CD14-positive monocyte (primary cell): ENCODE measurements at regions not wholly inside any gene's neighbourhood (a gene's known extent, or its start where the extent isn't known, plus 50 kb on each side); places are given as distances from the start of the nearest gene placed in this dataset.

ENCODE experiments used
- DNase-seq, 3 donors: peaks; one replicate each; pipeline ENCODE4 v3.0.0-alpha.2; 2011 to 2022
- H2AFZ ChIP-seq: 2 replicates; pipeline ENCODE4 v1.6.0; 2012; ENCODE audit warnings: mild to moderate bottlenecking, low read depth, low read length, inconsistent platforms; ENCODE audit not compliant: insufficient read depth, poor library complexity, severe bottlenecking
- H3K27ac ChIP-seq, 2 donors: 1 replicate in 1 of 2; 2 replicates in 1 of 2; pipeline ENCODE4 v1.5.1; 2012 to 2013; ENCODE audit warnings: low read length in 2 of 2, control low read depth in 1 of 2, inconsistent platforms in 1 of 2, low read depth in 1 of 2, mild to moderate bottlenecking in 1 of 2
- H3K27me3 ChIP-seq, 2 donors: one replicate each; pipeline versions ENCODE4 v1.6.0 to v1.6.1; 2011 to 2013; ENCODE audit warnings: low read length in 2 of 2; ENCODE audit not compliant: control insufficient read depth in 2 of 2, insufficient read depth in 2 of 2
- H3K36me3 ChIP-seq, 2 donors: replicated peaks in 1 of 2; 1 replicate in 1 of 2; 2 replicates in 1 of 2; pipeline versions ENCODE4 v1.5.1 to v1.6.1; 2012 to 2013; ENCODE audit warnings: low read length in 2 of 2, control low read depth in 1 of 2, inconsistent platforms in 1 of 2, mild to moderate bottlenecking in 1 of 2; ENCODE audit not compliant: insufficient read depth in 2 of 2, control insufficient read depth in 1 of 2
- H3K4me1 ChIP-seq, 2 donors: 1 replicate in 1 of 2; 2 replicates in 1 of 2; pipeline versions ENCODE4 v1.5.1 to v1.6.1; 2012 to 2013; ENCODE audit warnings: low read length in 2 of 2, control low read depth in 1 of 2, inconsistent platforms in 1 of 2, mild to moderate bottlenecking in 1 of 2, moderate library complexity in 1 of 2; ENCODE audit not compliant: insufficient read depth in 2 of 2, control insufficient read depth in 1 of 2
- H3K4me2 ChIP-seq: replicated peaks from 2 replicates; pipeline ENCODE3; 2012; ENCODE audit warnings: low read length, moderate library complexity, mild to moderate bottlenecking; ENCODE audit not compliant: poor library complexity, severe bottlenecking; ENCODE audit errors: extremely low read depth
- H3K4me3 ChIP-seq, 3 experiments: fragments of 200-600 bp in 1 of 3; sonication (generic) in 1 of 3; replicated peaks in 1 of 3; 1 replicate in 2 of 3; 2 replicates in 1 of 3; pipeline ENCODE4 v1.5.1; 2011 to 2013; ENCODE audit warnings: low read length in 3 of 3, mild to moderate bottlenecking in 3 of 3, control low read depth in 2 of 3, low read depth in 2 of 3, inconsistent platforms in 1 of 3, moderate library complexity in 1 of 3
- H3K79me2 ChIP-seq: 2 replicates; pipeline ENCODE4 v1.6.0; 2012; ENCODE audit warnings: mild to moderate bottlenecking, control low read depth, inconsistent platforms, low read length, moderate library complexity; ENCODE audit not compliant: insufficient read depth
- H3K9ac ChIP-seq: 2 replicates; pipeline ENCODE4 v1.6.0; 2017; ENCODE audit warnings: low read length, mild to moderate bottlenecking; ENCODE audit not compliant: insufficient read depth, poor library complexity, severe bottlenecking
- H3K9me3 ChIP-seq, 2 donors: replicated peaks in 1 of 2; 1 replicate in 1 of 2; 2 replicates in 1 of 2; pipeline versions ENCODE4 v1.5.1 to v1.6.1; 2012 to 2013; ENCODE audit warnings: low read length in 2 of 2, control low read depth in 1 of 2; ENCODE audit not compliant: control insufficient read depth in 1 of 2, insufficient read depth in 1 of 2
- H4K20me1 ChIP-seq: 2 replicates; pipeline ENCODE4 v1.6.0; 2012; ENCODE audit warnings: mild to moderate bottlenecking, low read length, control low read depth, moderate library complexity; ENCODE audit not compliant: insufficient read depth
- H3K27ac Mint-ChIP-seq, 7 donors: one replicate each; pipeline ENCODE4 v1.8.0; 2020; ENCODE audit warnings: mild to moderate bottlenecking in 7 of 7, mixed read lengths in 7 of 7, moderate library complexity in 6 of 7, inconsistent platforms in 2 of 7
- H3K27me3 Mint-ChIP-seq, 3 donors: one replicate each; pipeline ENCODE4 v1.8.0; 2021 to 2022; ENCODE audit warnings: low read depth in 3 of 3, mild to moderate bottlenecking in 3 of 3, mixed read lengths in 3 of 3, moderate library complexity in 3 of 3, inconsistent platforms in 1 of 3
- H3K36me3 Mint-ChIP-seq, 2 donors: one replicate each; pipeline ENCODE4 v1.8.0; 2020; ENCODE audit warnings: mixed read lengths in 2 of 2, inconsistent platforms in 1 of 2, mild to moderate bottlenecking in 1 of 2
- H3K4me1 Mint-ChIP-seq: one replicate; pipeline ENCODE4 v1.8.0; 2020; ENCODE audit warnings: mild to moderate bottlenecking, mixed read lengths
- H3K4me3 Mint-ChIP-seq, 2 donors: one replicate each; pipeline ENCODE4 v1.8.0; 2020; ENCODE audit warnings: mild to moderate bottlenecking in 2 of 2, mixed read lengths in 2 of 2, moderate library complexity in 1 of 2
- H3K9me3 Mint-ChIP-seq, 7 donors: one replicate each; pipeline ENCODE4 v1.8.0; 2020 to 2022; ENCODE audit warnings: mixed read lengths in 7 of 7, mild to moderate bottlenecking in 6 of 7, moderate library complexity in 6 of 7, inconsistent platforms in 2 of 7
- WGBS: methylation state at CpG from one replicate; pipeline ENCODE4 v1.1.5; 2013; ENCODE audit warnings: missing lambda C conversion rate; ENCODE audit not compliant: insufficient coverage; 5-methylcytosine and 5-hydroxymethylcytosine counted together
- intact Hi-C, 2 donors: fragments of 100-400 bp; cut with micrococcal nuclease; formaldehyde crosslinking; loops; one replicate each; pipeline versions ENCODE4 v1.15.0 to v1.15.1; 2023
- TF ChIP-seq, protein P1 (sequence below): fragments of 200-600 bp; IDR thresholded peaks from one replicate; pipeline ENCODE4 v1.8.0; 2022; ENCODE audit warnings: antibody characterized with exemption, mild to moderate bottlenecking

DNA sequence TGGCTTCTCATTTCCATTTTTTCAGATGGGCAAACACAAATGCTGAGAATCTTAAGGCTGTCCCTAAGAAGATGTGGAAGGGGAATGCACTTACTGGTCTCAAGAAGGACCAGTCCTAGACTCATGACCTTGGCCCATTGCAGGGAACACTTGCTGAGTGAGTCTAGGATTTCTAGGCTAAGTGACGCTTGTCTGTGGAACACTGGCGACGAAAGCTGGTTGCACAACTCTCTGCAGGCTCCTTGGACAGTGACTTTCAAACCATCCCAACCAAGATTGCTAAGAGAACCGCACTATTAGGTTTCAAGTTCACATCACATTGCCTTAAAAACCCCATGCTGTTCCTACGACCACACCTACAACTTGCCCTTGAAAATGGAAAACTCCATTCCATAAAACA, 174.1 kb downstream of the AXIN2 start:
- Histone ChIP-seq H3K4me2 (no peak overlapping the region), H3K27ac (no peak overlapping the region), H3K4me1 (no peaks in the 10 kb centered on the region), H2AFZ (no peak overlapping the region), H3K79me2 (no peaks in the 10 kb centered on the region), H3K36me3 (no peaks in the 10 kb centered on the region), H3K4me3 (no peak overlapping the region), H3K27me3 (no peaks in the 10 kb centered on the region), H3K9ac (no peak overlapping the region), H3K9me3 (peaks cover 0 to 3% of the 10 kb centered on the region in 2 donors), H4K20me1 (no peaks in the 10 kb centered on the region)
- WGBS, result 91% methylated on average over 5 of the region's 5 CpGs
- no peaks in the 10 kb centered on the region for H3K4me1 Mint-ChIP-seq
- H3K27ac Mint-ChIP-seq, result no peak overlapping the region
- no peak overlapping the region for H3K4me3 Mint-ChIP-seq
- TF ChIP-seq, protein P1, sequence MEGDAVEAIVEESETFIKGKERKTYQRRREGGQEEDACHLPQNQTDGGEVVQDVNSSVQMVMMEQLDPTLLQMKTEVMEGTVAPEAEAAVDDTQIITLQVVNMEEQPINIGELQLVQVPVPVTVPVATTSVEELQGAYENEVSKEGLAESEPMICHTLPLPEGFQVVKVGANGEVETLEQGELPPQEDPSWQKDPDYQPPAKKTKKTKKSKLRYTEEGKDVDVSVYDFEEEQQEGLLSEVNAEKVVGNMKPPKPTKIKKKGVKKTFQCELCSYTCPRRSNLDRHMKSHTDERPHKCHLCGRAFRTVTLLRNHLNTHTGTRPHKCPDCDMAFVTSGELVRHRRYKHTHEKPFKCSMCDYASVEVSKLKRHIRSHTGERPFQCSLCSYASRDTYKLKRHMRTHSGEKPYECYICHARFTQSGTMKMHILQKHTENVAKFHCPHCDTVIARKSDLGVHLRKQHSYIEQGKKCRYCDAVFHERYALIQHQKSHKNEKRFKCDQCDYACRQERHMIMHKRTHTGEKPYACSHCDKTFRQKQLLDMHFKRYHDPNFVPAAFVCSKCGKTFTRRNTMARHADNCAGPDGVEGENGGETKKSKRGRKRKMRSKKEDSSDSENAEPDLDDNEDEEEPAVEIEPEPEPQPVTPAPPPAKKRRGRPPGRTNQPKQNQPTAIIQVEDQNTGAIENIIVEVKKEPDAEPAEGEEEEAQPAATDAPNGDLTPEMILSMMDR, result no peak
- DNase-seq, result no peak
- peaks cover 0 to 21% (median 10%) of the 10 kb centered on the region in 7 donors for H3K9me3 Mint-ChIP-seq
- intact Hi-C loops, result no loop called here
- peaks cover 4 to 6% (median 6%) of the 10 kb centered on the region in 3 donors for H3K27me3 Mint-ChIP-seq
- H3K36me3 Mint-ChIP-seq, result no peaks in the 10 kb centered on the region

DNA sequence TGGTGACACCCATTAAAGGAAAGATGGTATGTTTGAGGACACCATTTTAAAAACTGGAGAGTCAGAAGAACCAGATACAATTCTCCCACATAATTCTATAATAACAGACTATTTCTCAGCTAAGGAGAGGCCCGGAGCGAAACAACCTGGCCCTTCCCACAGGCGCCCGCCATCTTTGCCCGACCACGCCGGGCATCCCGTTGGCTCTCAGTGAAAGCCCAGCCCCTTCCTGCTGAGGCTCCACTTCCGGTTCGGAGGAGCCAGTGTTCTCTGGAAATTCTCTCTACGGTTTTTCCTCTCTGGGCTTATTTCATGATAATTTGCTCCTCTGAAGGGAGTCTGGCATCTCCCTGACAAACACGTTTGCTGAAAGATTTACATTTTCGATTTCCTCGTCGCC, 175.7 kb downstream of the AXIN2 start:
- Histone ChIP-seq H3K27ac (no peak overlapping the region), H3K9ac (no peak overlapping the region), H3K4me3 (no peak overlapping the region), H3K9me3 (peaks cover 0 to 3% of the 10 kb centered on the region in 2 donors), H3K36me3 (no peaks in the 10 kb centered on the region), H3K4me2 (no peak overlapping the region), H3K4me1 (no peaks in the 10 kb centered on the region), H3K27me3 (no peaks in the 10 kb centered on the region), H3K79me2 (no peaks in the 10 kb centered on the region), H4K20me1 (no peaks in the 10 kb centered on the region), H2AFZ (no peak overlapping the region)
- TF ChIP-seq, protein P1, result no peak
- 94% methylated on average over 11 of the region's 15 CpGs for WGBS
- no peak overlapping the region for H3K27ac Mint-ChIP-seq
- H3K4me3 Mint-ChIP-seq, result no peak overlapping the region
- H3K36me3 Mint-ChIP-seq, result no peaks in the 10 kb centered on the region
- H3K27me3 Mint-ChIP-seq, result peaks cover 3 to 5% (median 4%) of the 10 kb centered on the region in 3 donors
- DNase-seq, result no peak
- no peaks in the 10 kb centered on the region for H3K4me1 Mint-ChIP-seq
- H3K9me3 Mint-ChIP-seq, result peaks cover 0 to 22% (median 9%) of the 10 kb centered on the region in 7 donors
- intact Hi-C loops, result no loop called here
